HG03039 (cell line): ENCODE measurements at regions not wholly inside any gene's neighbourhood (a gene's known extent, or its start where the extent isn't known, plus 50 kb on each side); places are given as distances from the start of the nearest gene placed in this dataset.
"Not testable (repeated sequence)": the region's sequence is repeated elsewhere in the genome, so short reads cannot be mapped to it uniquely, and the experiment has no call there.

Experiments used
- ATAC-seq: cut with Tn5 transposase; IDR thresholded peaks from one replicate; pipeline ENCODE4 v1.9.1; 2021; ENCODE audit warnings: mild to moderate bottlenecking, moderate library complexity; ENCODE audit not compliant: unreplicated experiment

GRCh38 chr5:163692091-163692490 is 186.7 kb downstream of the MAT2B start:
- ATAC-seq: no peak

GRCh38 chr5:163695830-163696578 is 190.6 kb downstream of the MAT2B start:
- ATAC-seq: peak; percentile 90

- no peak for ATAC-seq
Observed at GRCh38 chr5:163696579-163696887, 191.1 kb downstream of the MAT2B start.

- no peak for ATAC-seq
Observed at GRCh38 chr5:163706053-163706771, 200.8 kb downstream of the MAT2B start.

GRCh38 chr5:163712011-163712410 is 206.6 kb downstream of the MAT2B start:
- no peak for ATAC-seq

GRCh38 chr5:163718272-163718671 is 212.9 kb downstream of the MAT2B start:
- ATAC-seq: no peak

GRCh38 chr5:163724305-163724704 is 218.9 kb downstream of the MAT2B start:
- no peak for ATAC-seq

GRCh38 chr5:163727028-163727427 is 221.6 kb downstream of the MAT2B start:
- ATAC-seq: peak; percentile 77

GRCh38 chr5:163730206-163730756 is 224.9 kb downstream of the MAT2B start:
- no peak for ATAC-seq

GRCh38 chr5:163731256-163731655 is 225.8 kb downstream of the MAT2B start:
- no peak for ATAC-seq

GRCh38 chr5:163735069-163735468 is 229.7 kb downstream of the MAT2B start:
- no peak for ATAC-seq

- no peak for ATAC-seq
Observed at GRCh38 chr5:163747586-163747985, 242.2 kb downstream of the MAT2B start.

- no peak for ATAC-seq
Observed at GRCh38 chr5:163748934-163749333, 243.5 kb downstream of the MAT2B start.

- not testable (repeated sequence) for ATAC-seq
Observed at GRCh38 chr5:163750415-163750814, 245.0 kb downstream of the MAT2B start.

- ATAC-seq: no peak
Observed at GRCh38 chr5:163755505-163755904, 250.1 kb downstream of the MAT2B start.

GRCh38 chr5:163756170-163756569 is 250.8 kb downstream of the MAT2B start:
- no peak for ATAC-seq

- no peak for ATAC-seq
Observed at GRCh38 chr5:163757344-163757743, 251.9 kb downstream of the MAT2B start.

- no peak for ATAC-seq
Observed at GRCh38 chr5:163758283-163758711, 252.9 kb downstream of the MAT2B start.

- ATAC-seq: no peak
Observed at GRCh38 chr5:163759000-163759704, 253.7 kb downstream of the MAT2B start.

- no peak for ATAC-seq
Observed at GRCh38 chr5:163760498-163760897, 255.1 kb downstream of the MAT2B start.

- no peak for ATAC-seq
Observed at GRCh38 chr5:163766936-163767670, 261.7 kb downstream of the MAT2B start.
